GM23338 (cell line): ENCODE measurements at regions not wholly inside any gene's neighbourhood (a gene's known extent, or its start where the extent isn't known, plus 50 kb on each side); places are given as distances from the start of the nearest gene placed in this dataset.

Source experiments
- ATAC-seq: fragments of 200-7000 bp; cut with Tn5 transposase; 3 replicates; pipeline ENCODE4 v1.9.1; 2020
- DNase-seq: peaks from one replicate; pipeline ENCODE4 v3.0.0-alpha.2; 2015; ENCODE audit warnings: low spot score
- H2AFZ ChIP-seq: fragments of 200-600 bp; sonication (generic); 2 replicates; pipeline ENCODE4 v1.8.0; 2016; ENCODE audit warnings: antibody characterized with exemption, mild to moderate bottlenecking, moderate library complexity
- H3F3A ChIP-seq: fragments of 200-600 bp; sonication (generic); replicated peaks from 2 replicates; pipeline ENCODE4 v1.8.0; 2017; ENCODE audit warnings: antibody characterized with exemption, mixed run types, low read depth
- H3K27ac ChIP-seq: fragments of 200-600 bp; sonication (generic); 2 replicates; pipeline ENCODE4 v1.6.1; 2016; ENCODE audit warnings: low read depth
- H3K27me3 ChIP-seq: fragments of 200-600 bp; sonication (generic); 2 replicates; pipeline ENCODE4 v1.8.0; 2016; ENCODE audit warnings: mild to moderate bottlenecking, mixed run types, moderate library complexity; ENCODE audit not compliant: insufficient read depth
- H3K36me3 ChIP-seq: fragments of 200-600 bp; sonication (generic); 2 replicates; pipeline ENCODE4 v1.8.0; 2016; ENCODE audit warnings: mild to moderate bottlenecking; ENCODE audit not compliant: insufficient read depth
- H3K4me1 ChIP-seq: fragments of 200-600 bp; sonication (generic); 2 replicates; pipeline ENCODE4 v1.8.0; 2016; ENCODE audit warnings: mild to moderate bottlenecking, moderate library complexity; ENCODE audit not compliant: insufficient read depth
- H3K4me2 ChIP-seq: fragments of 200-600 bp; sonication (generic); 2 replicates; pipeline ENCODE4 v1.7.1; 2017; ENCODE audit warnings: mixed run types
- H3K4me3 ChIP-seq: fragments of 200-600 bp; sonication (generic); 2 replicates; pipeline ENCODE4 v1.6.1; 2016; ENCODE audit warnings: mixed run types
- H3K79me2 ChIP-seq: fragments of 200-600 bp; sonication (generic); replicated peaks from 2 replicates; pipeline ENCODE4 v1.8.0; 2017; ENCODE audit warnings: mild to moderate bottlenecking; ENCODE audit not compliant: insufficient read depth
- H3K9me2 ChIP-seq: fragments of 200-600 bp; sonication (generic); 2 replicates; pipeline ENCODE4 v1.8.0; 2017; ENCODE audit not compliant: insufficient read depth
- H4K20me1 ChIP-seq: fragments of 200-600 bp; sonication (generic); replicated peaks from 2 replicates; pipeline ENCODE4 v1.8.0; 2017; ENCODE audit warnings: mild to moderate bottlenecking; ENCODE audit not compliant: insufficient read depth
- H3K27ac Mint-ChIP-seq: 2 replicates; pipeline ENCODE4 v1.8.0; 2020; ENCODE audit warnings: inconsistent platforms, mild to moderate bottlenecking, moderate library complexity, mixed read lengths
- H3K27me3 Mint-ChIP-seq: 3 replicates; pipeline ENCODE4 v1.8.0; 2022; ENCODE audit warnings: low read depth, mild to moderate bottlenecking, moderate library complexity, mixed read lengths, inconsistent platforms; ENCODE audit not compliant: insufficient read depth, poor library complexity
- H3K36me3 Mint-ChIP-seq: 3 replicates; pipeline ENCODE4 v1.8.0; 2021; ENCODE audit warnings: low read depth, mild to moderate bottlenecking, inconsistent platforms, moderate library complexity, mixed read lengths
- H3K4me1 Mint-ChIP-seq: 3 replicates; pipeline ENCODE4 v1.8.0; 2020; ENCODE audit warnings: mild to moderate bottlenecking, inconsistent platforms, mixed read lengths
- H3K4me3 Mint-ChIP-seq: 3 replicates; pipeline ENCODE4 v1.8.0; 2021; ENCODE audit warnings: moderate library complexity, mild to moderate bottlenecking, inconsistent platforms, mixed read lengths
- H3K9me3 Mint-ChIP-seq: 3 replicates; pipeline ENCODE4 v1.8.0; 2020; ENCODE audit warnings: moderate library complexity, mild to moderate bottlenecking, inconsistent platforms, mixed read lengths
- CREB1 ChIP-seq: fragments of 250-450 bp; sonication (Bioruptor Pico); IDR thresholded peaks from 2 replicates; pipeline ENCODE4 v1.5.0; 2020; ENCODE audit warnings: low read depth, mild to moderate bottlenecking, moderate library complexity
- EZH2 ChIP-seq: fragments of 200-600 bp; sonication (generic); IDR thresholded peaks from one replicate; pipeline ENCODE4 v1.8.0; 2017; ENCODE audit warnings: antibody characterized with exemption, mild to moderate bottlenecking, low read depth; ENCODE audit not compliant: unreplicated experiment
- JUNB ChIP-seq: IDR thresholded peaks from one replicate; pipeline ENCODE4 v1.6.1; 2016; ENCODE audit warnings: antibody characterized with exemption; ENCODE audit not compliant: unreplicated experiment
- ZNF114 ChIP-seq: fragments of 250-450 bp; sonication (Bioruptor Pico); IDR thresholded peaks from 2 replicates; pipeline ENCODE4 v1.5.0; 2020; ENCODE audit warnings: mild to moderate bottlenecking, moderate library complexity
- TF ChIP-seq, protein P1 (sequence below), 2 experiments: fragments of 200-600 bp in 1 of 2; sonication (generic) in 1 of 2; conservative IDR thresholded peaks; 2 replicates each; pipeline versions ENCODE4 v1.5.1 to v1.6.1; 2016 to 2017; ENCODE audit warnings: antibody characterized with exemption in 2 of 2, low read depth in 2 of 2, mild to moderate bottlenecking in 2 of 2, moderate library complexity in 1 of 2
- TF ChIP-seq, protein P2 (sequence below): IDR thresholded peaks from 2 replicates; pipeline ENCODE4 v1.6.1; 2016; ENCODE audit warnings: antibody characterized with exemption

DNA sequence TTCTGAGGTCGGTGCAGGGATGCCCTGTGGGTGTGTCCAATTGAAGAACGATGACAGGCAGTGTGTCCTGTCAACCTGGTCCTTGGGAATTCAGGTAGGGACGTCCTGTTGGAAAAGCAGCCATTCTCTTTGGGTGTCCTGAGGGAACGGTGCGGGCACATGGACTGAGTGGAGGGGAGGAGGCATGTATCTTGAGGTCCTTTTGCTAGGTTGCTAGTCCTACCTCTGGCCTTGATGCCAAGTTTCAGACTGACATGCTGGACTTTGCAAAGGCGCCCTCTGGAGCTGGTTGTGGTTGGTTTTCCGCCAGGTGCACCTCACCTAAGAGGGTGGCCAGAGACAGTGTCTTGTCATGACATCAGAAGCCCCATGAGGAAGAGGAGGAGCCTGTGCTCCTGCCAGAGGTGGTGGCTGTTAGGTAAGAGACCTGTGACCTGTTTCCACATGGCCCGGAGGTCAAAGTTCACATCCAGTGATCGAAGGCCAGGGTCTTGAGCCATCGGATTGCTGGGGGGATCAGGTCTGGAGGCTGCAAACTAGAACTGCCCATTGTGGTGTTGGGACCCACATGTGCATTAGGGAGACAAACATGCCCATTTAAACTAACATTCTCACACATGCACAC lies 106.3 kb downstream of the SNRPN start:
- H3K36me3 ChIP-seq, result peaks cover 93% of the 10 kb centered on the region
- Mint-ChIP-seq H3K27ac (no peak overlapping the region), H3K4me3 (no peak overlapping the region), H3K9me3 (peaks cover 100% of the 10 kb centered on the region), H3K27me3 (peaks cover 70% of the 10 kb centered on the region), H3K4me1 (no peaks in the 10 kb centered on the region), H3K36me3 (peaks cover 100% of the 10 kb centered on the region)
- H3K4me1 ChIP-seq, result no peaks in the 10 kb centered on the region
- H3K4me3 ChIP-seq, result no peak overlapping the region
- H3K79me2 ChIP-seq, result peaks cover 22% of the 10 kb centered on the region
- H3K9me2 ChIP-seq, result no peaks in the 10 kb centered on the region
- H3K4me2 ChIP-seq, result no peak overlapping the region
- no peak overlapping the region for H2AFZ ChIP-seq
- ATAC-seq, result no peak
- no peaks in the 10 kb centered on the region for H3K27me3 ChIP-seq
- H4K20me1 ChIP-seq, result no peaks in the 10 kb centered on the region
- H3F3A ChIP-seq, result no peaks in the 10 kb centered on the region
- DNase-seq, result no peak
- TF ChIP-seq, protein P1, sequence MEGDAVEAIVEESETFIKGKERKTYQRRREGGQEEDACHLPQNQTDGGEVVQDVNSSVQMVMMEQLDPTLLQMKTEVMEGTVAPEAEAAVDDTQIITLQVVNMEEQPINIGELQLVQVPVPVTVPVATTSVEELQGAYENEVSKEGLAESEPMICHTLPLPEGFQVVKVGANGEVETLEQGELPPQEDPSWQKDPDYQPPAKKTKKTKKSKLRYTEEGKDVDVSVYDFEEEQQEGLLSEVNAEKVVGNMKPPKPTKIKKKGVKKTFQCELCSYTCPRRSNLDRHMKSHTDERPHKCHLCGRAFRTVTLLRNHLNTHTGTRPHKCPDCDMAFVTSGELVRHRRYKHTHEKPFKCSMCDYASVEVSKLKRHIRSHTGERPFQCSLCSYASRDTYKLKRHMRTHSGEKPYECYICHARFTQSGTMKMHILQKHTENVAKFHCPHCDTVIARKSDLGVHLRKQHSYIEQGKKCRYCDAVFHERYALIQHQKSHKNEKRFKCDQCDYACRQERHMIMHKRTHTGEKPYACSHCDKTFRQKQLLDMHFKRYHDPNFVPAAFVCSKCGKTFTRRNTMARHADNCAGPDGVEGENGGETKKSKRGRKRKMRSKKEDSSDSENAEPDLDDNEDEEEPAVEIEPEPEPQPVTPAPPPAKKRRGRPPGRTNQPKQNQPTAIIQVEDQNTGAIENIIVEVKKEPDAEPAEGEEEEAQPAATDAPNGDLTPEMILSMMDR (conservative IDR thresholded peaks at IDR 0.05; ENCODE audit: low read depth in 2 of 2), result 0 out of 4 replicates have a peak, but pooled peaks of 1 of the 2 experiments have one; percentile 6
- TF ChIP-seq ZNF114 (CRISPR knock-in tag), result no peak
- no peak overlapping the region for H3K27ac ChIP-seq

DNA sequence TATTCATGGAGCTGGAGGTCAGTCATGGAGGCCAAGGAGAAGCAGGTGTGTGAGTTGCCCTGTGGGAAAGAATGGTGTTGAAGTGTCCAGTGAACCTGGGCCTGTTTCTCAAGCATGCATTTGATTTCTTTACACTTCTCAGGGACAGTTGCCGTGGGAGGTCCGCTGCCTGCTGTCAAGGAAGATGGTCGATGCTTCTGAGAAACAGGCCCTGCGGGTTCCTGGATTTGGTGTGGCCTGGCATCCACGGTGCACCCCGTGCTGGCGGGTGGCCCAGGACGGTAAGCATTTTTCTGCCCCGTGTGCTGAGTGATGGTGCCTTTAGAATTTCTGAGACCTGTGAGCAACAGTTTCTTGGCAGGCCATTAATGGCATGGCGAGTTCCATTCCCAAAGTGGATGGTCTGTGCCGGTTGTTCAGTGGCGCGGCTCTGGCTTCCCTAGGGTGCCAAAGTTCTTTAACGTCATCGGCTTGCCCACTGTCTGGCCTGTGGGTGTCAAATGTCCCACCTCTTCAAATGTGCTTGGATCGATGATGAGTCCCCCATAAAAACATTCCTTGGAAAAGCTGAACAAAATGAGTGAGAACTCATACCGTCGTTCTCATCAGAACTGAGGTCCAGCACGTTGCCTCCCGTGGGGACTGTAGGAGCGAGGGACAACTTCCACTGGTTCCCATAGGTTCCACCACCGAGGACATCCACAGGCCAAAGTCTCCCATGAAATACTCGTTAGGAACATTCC lies 107.2 kb downstream of the SNRPN start:
- no peak overlapping the region for H3K4me2 ChIP-seq
- ATAC-seq, result no peak
- Mint-ChIP-seq H3K36me3 (peaks cover 100% of the 10 kb centered on the region), H3K4me3 (no peak overlapping the region), H3K9me3 (peaks cover 100% of the 10 kb centered on the region), H3K27ac (no peak overlapping the region), H3K4me1 (no peaks in the 10 kb centered on the region), H3K27me3 (peaks cover 72% of the 10 kb centered on the region)
- no peak overlapping the region for H3K27ac ChIP-seq
- H3K9me2 ChIP-seq, result no peaks in the 10 kb centered on the region
- no peak overlapping the region for H2AFZ ChIP-seq
- H3F3A ChIP-seq, result no peaks in the 10 kb centered on the region
- no peak for TF ChIP-seq JUNB
- no peak for TF ChIP-seq CREB1
- peaks cover 19% of the 10 kb centered on the region for H3K79me2 ChIP-seq
- H3K4me1 ChIP-seq, result no peaks in the 10 kb centered on the region
- no peaks in the 10 kb centered on the region for H3K27me3 ChIP-seq
- no peaks in the 10 kb centered on the region for H4K20me1 ChIP-seq
- no peak for DNase-seq
- H3K36me3 ChIP-seq, result peaks cover 93% of the 10 kb centered on the region
- H3K4me3 ChIP-seq, result no peak overlapping the region

DNA sequence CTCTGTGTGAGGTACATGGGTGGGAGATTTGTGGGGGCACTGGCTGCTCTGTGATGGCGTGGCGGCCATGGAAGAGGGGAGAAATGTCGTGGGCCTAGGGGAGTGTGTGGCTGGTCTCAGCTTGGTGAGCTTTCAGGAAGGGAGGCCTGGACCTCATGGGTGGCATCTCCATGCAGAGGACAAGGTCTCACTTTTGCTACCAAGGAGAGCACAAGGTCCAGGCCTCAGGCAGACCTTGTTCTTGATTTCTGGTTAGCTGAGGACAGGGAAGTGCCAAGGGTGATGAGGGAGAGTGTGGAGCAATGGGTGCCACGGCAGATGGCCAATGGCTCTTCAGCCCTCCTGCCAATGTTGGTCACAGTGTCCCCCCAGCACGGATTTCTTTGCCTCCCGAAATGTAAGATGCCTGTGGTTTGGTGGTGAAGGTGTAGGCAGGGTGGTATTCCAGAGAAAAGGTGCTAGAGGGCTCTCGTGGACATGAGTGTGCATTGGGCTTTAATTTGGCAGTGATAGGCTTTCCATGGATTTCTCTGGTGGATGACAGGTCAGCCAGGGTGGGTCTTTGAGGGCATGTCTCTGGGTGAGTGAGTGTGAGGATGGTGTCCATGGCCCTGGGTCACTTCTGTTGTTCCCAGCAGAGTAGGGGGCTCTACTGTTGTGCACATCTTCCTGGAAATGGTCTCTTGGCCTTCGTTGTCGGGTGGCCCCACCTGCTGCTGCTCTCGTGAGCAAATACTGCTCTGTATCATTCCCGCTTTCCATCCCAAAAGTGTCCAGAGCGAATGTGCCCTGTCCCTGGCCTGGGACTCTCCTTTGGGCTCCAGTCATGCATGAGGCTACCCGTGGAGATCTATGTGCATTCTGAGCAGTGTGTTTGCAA lies 108.0 kb downstream of the SNRPN start:
- H3K27me3 ChIP-seq, result no peaks in the 10 kb centered on the region
- no peak overlapping the region for H2AFZ ChIP-seq
- Mint-ChIP-seq H3K9me3 (peaks cover 100% of the 10 kb centered on the region), H3K27me3 (peaks cover 76% of the 10 kb centered on the region), H3K4me3 (no peak overlapping the region), H3K4me1 (no peaks in the 10 kb centered on the region), H3K27ac (no peak overlapping the region), H3K36me3 (peaks cover 100% of the 10 kb centered on the region)
- H3K79me2 ChIP-seq, result peaks cover 15% of the 10 kb centered on the region
- TF ChIP-seq EZH2 (no peak), CREB1 (no peak)
- TF ChIP-seq, protein P2, sequence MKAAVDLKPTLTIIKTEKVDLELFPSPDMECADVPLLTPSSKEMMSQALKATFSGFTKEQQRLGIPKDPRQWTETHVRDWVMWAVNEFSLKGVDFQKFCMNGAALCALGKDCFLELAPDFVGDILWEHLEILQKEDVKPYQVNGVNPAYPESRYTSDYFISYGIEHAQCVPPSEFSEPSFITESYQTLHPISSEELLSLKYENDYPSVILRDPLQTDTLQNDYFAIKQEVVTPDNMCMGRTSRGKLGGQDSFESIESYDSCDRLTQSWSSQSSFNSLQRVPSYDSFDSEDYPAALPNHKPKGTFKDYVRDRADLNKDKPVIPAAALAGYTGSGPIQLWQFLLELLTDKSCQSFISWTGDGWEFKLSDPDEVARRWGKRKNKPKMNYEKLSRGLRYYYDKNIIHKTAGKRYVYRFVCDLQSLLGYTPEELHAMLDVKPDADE, result no peak
- H3K36me3 ChIP-seq, result peaks cover 95% of the 10 kb centered on the region
- H3K4me3 ChIP-seq, result no peak overlapping the region
- H3K27ac ChIP-seq, result no peak overlapping the region
- no peaks in the 10 kb centered on the region for H3F3A ChIP-seq
- ATAC-seq (no peak), DNase-seq (no peak)
- no peaks in the 10 kb centered on the region for H3K9me2 ChIP-seq
- no peak overlapping the region for H3K4me2 ChIP-seq
- no peaks in the 10 kb centered on the region for H4K20me1 ChIP-seq
- H3K4me1 ChIP-seq, result no peaks in the 10 kb centered on the region
